GOT3 (cell line): ENCODE measurements at regions not wholly inside any gene's neighbourhood (a gene's known extent, or its start where the extent isn't known, plus 50 kb on each side); places are given as distances from the start of the nearest gene placed in this dataset.

ENCODE experiments used
- DNase-seq: peaks from one replicate; lab custom pipeline; 2025; ENCODE audit warnings: mixed read lengths; lab: John Stamatoyannopoulos, UW

DNA sequence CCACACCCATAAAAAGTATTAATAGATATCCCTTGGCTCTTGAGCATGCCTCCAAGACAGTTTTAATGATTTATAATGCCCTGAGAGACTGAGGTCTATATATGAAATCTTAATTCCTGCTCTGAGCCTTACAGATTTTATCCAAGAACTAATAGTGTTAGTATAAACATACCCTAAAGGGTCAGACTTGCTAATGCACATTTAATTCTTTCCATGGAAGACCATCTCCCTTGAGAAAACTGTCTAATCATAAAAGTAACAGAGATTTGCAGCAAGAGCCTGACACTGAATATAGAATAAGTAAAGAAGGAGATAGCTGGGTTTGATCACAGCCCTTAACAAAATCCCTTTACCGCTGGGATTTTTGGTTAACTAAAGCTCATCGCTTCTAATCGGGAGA is 650.8 kb upstream of the KLF12 start:
- no peak for DNase-seq

DNA sequence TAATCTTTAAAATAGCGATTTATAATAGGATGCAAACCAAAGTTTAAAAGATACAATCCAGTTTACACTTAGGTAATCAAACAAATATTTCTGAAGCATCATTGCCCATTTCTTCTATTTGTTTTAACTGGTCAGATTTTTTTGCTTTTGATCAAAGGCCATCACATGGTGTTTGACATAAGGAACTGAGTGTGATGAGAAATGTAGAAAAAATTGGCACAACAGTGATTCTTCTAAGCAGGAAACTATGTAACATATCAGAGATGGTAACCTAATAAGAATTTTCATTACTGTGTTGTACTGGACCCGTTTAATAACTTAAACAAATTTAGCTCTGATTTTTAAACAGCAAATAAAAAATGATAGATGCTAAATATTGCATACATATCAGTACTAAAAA is 644.7 kb upstream of the KLF12 start:
- DNase-seq: no peak

DNA sequence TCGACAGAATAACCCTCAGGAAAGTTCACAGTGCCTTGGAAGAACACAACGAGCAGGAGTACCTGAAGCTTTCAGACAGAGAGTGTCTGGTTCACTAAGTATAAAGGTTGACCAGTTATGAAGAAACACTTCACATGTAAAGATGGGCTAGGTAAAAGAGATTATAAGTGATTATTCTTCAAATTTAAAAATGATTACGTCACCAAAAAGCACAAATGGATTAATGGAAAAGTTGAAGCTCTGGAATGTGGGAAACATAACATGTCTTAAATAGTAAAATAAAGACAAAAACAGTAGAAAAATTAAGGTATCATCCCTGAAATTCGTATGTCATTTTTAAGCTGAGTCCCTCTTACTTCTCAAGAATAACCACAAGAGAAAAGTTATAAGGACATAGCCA is 643.9 kb upstream of the KLF12 start:
- DNase-seq: no peak

DNA sequence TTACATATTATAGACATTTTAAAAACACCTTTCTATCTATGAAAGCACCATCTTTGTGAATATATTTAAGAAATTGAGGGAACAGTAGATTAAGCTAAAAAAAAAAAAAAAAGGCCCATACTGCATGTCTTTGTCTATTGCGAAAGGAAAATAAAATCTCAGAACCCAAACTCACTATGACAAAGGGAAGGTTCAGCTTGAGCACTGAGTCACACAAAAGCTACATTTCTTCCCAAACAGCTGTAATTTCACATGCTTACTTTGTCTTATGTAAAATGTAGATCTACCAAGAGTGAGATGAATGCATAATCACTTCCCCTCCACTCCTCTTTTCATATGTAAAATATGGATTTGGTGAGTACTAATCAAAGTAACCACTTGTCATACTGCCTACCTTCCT is 640.1 kb upstream of the KLF12 start:
- DNase-seq: no peak

DNA sequence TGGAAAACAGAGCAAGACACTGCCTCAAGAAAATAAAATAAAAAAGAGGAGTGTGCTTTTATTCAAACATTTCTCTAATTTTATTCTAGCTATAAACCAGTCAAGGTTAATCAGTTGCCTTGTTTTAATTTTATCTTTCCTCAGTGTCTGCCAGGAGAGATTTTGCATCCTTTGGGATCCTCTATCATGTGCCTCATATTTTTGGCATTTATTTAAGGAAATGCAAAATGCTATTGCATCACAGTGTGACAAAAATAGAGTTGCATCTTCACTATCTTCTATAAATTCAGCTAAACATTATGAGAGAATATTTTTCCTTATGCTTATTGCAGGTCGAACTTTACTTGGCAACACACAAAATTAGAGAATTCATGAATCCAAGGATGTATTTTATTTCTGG is 639.0 kb upstream of the KLF12 start:
- DNase-seq: no peak

DNA sequence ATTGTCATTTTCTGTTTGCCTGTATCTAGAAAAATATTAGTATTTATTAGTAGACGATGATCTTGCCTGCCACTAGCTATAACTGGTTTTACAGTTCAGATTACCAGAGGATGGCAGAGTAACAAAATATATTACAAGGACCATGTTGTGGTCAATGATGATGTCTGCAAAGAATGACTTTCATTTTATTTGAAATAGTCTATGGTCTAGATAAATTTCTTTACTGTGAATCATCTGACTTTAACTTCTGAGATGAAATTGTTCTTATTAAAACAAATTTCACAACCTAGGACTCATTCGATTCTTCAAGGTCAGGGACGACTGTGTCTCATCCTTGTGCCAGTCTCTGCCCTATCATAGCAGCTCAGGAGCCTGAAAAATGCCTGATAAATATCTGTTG is 637.8 kb upstream of the KLF12 start:
- no peak for DNase-seq

DNA sequence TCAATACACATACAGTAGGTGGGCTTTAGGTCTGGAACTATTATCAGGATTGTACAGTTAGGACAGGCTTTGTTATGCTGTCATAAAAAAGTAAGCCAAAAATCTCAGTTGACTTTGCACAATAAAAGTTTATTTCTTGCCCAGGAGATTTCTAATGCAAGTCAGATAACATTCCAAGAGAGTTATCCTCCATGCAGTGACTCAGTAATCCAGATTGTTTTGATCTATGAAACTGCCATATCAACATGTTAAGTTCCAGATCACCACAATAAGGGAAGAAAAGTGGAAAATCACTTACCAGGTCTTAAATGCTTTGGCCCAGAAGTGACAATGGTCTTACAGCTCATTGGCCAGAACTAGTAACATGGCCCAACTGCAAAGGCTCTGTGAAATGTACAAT is 636.2 kb upstream of the KLF12 start:
- DNase-seq: no peak

DNA sequence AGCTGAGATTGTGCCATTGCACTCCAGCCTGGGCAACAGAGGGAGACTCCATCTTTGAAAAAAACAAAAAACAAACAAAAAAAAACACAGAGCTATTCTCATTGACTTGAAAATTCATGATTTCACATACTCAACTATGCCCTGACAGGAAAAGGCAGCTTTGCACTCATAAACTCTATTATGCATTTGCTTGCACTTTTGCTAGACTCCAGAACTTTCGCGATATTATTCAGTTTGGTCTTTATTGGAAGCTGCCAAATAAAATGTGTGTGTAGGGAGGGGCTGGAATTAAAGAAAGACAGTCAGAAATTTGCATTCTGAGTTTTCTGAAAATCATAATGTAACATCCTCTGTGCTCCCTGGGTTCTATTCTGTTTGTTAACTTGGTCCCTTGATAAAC is 635.1 kb upstream of the KLF12 start:
- no peak for DNase-seq

DNA sequence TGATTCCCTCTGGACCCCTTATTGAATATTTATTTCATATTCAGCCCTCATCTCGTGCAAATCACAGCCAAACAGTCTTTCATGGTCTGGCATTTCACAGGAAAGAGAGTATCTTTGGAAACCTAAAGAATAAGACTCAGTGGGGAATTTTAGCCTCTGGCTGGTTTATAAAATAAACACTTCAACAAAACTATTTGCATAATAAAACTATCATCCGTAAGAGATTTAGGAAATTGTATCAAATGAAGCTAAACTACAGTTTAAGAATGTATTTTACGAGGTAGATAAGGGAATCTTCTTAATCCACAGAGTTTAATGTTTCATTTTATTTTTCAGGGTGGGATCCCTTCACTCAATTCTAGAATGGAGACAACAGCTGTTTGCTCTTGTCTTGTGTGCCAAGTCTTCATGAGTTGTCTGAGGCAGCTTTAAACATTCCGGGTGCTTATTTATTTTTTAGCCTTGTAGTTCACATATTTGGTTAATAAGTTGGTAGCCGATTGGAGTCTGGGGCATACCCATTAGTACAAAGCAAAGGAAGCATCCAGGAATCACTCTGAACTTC is 634.4 kb upstream of the KLF12 start:
- no peak for DNase-seq

DNA sequence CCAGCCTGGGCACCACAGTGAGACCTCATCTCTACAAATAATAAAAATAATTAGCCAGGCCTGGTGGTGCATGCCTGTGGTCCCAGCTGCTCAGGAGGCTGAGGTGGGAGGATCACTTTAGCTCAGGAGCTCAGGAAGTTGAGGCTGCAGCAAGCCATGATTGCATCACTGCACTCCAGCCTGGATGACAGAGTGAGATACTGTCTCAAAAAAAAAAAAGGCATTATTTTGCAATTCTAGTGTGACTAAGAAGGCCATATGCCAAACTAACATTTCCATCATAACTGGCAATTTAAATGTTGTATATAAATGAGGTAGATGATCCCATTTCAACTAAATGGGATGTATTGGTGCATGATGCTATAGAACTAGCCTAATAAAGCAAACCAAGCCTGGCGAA is 632.8 kb upstream of the KLF12 start:
- no peak for DNase-seq

DNA sequence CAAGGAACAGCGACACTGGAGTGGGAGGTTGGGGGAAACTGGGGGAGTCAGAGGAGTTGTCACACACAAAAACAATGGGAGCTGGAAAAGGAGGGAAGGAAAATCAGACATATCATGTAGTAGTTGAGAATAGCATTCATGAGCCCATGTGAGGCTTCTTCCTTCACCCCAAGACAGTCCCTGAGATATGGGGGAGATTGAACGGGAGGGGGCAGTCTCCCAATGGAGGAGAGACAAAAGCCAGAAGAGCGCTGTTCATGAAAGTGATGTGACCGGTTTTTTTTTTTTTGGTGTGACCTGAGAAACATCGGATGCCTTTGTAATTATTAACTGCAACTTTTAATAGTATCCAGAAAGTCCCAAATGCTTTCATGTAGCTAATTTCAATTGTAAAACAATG is 631.8 kb upstream of the KLF12 start:
- DNase-seq: no peak

DNA sequence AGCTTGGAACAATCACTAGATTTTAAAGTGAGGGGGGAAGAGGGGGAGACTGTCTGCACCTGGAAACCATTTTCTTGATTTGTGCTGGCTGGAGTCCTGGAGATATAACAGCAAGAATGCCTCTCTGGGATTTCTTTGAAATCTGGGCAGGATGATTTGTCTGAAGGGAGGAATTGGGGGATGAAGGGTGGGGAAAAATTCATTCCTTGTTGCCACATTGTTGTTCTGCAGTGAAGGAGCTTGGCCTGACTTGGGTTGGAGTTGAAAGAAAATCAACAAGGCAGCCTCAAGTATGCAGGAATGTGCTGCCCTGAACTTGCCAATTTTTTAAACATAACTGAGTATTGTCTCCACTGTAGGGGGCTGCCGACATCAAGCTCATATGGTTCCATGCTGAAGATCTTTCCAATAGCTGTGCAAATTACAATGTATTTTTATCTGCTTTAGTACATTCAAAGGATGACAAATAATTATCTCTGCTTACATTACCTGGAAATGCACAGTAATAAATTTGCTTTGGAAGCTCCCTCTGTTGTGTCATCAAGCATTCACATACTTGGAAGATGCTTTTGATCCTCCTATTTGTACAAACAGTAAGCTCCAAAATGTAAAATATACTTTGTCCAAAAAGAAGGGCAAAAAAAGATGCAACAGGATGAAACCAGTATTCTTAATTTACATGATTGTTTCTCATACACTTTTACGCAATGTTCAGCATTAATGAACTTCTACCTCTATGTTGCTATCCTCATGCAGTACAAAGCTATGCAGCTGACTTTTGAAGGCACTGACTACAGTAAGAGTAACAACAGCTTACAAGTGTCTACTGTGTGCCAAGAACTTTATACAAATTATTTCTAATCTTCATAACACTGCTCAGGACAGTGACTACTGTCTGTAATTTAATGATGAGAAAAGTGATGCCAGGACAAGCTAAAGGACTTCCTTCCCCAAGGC is 627.9 kb upstream of the KLF12 start:
- DNase-seq: no peak

DNA sequence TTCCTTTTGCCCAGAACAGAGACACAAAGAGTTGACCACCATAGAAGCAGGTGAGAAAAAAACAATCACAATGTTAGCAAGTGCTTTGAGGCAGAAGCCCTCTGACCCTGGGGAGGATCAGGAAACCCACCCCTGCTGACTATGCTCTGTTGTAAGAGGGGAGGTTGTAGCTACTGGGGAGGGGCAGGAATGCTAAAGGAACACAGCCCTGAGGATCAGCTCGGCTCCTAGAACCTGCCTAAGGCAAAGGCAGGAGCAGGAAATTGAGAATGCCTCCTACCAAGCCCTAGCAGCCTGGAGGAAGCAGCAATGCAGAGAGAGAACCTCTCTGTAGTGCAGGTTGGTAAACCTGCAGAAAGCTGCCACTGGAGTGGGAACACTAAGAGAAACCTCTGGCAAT is 624.0 kb upstream of the KLF12 start:
- DNase-seq: no peak

DNA sequence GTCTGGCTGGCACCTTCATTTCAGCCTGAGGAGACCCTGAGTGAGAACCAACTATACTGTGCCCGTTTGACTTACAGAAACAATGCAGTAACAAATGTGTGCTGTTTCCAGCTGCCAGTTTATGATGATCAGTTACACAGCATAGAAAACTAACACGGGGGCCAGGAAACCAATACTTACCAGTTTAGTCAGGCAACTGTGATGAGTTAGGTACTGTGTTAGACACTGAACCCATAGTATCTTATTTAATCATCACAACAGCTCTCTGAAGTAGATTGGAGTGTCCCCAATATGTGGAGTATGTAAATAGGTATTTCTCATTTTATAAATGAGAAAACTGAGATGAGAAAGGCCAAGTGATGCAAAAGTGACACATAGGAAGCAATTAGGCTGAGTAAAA is 620.9 kb upstream of the KLF12 start:
- DNase-seq: no peak

DNA sequence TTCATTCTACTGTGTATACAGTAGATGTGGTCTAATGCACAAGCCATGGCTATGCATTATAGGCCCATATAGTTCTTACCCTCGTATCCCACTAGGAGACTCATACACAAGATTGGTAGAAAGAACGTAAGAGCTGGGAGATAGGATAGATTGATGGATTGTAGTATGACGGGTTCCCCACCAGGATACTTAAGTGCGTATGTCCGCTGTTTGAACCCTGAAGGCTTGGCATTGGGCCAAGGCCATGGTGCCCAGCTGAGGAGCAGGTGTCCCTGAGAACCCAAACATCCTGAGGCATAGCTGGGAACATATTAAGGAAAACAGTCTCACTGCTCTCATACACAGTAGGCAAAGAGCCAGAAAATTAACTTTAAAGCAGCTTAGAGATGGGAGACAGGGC is 617.5 kb upstream of the KLF12 start:
- DNase-seq: no peak

DNA sequence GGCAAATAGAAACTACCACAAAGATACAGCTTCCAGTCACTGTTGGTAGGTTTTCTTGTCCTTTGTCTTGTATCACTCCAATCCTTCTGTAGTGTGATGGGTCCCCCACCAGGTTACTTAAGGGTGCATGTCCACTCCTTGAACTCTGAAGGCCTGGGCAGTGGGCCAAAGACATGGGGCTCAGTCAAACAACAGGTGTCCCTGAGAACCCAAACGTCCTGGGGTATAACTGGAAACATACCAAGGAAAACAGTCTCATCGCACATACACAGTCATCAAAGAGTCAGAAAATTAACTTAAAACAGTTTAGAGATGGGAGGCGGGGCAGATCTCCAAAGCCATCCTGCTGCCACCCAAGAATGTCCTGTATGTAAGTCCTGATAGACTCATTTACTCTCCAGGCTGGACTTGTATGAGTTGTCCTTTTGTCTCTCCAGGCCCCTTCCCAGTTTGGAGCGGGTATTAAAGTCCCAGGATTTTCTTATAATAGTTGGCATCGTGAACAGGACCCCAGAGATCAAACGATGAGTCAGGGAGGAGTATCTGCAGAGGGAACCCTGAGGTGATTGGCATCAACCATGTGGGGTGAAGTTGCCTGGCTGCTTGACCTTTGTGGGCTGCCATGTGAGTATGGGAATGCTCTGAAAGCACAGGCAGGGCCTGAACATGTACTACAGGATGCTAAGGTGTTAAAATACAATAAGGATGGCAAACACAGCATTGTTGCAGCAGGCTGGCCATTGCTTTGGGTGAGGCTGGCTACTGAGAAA is 613.2 kb upstream of the KLF12 start:
- DNase-seq: no peak

DNA sequence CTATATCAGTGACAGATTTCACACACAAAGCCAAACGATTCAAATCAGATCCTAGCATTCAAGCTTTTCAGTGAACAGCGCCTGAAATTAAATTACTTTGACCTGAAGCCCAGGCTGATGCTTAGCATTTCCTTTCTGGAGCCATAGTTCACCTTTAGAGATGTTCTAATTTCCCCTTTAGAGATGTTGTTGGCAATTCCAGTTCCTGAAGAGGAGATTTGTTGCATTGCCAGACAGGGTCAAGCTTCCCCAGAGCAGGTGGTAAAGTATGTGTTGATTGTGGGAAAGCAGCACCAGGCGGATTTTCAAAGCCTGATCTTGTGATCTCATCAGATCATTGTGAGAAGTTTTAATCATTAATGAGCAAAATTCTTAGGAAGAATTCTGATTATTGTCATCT is 609.8 kb upstream of the KLF12 start:
- DNase-seq: no peak

DNA sequence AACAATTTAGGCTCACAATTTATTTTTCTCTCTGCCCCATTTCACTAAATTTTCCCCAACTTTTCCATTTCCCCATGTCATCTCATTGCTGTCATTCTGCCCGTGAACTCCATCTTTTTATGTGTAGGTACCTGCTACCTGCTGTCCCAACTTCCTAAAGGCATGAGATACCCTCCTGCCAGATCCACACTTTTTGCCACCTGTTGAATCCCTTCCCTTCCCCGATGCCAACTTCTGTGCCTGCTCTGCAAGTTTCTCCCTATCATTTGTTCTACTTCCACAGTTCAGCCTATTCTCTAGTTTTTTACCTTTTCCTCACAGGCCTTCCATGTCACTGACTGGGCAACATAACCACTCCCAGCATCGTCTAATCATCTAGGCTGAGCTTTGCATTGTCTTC is 607.5 kb upstream of the KLF12 start:
- no peak for DNase-seq

DNA sequence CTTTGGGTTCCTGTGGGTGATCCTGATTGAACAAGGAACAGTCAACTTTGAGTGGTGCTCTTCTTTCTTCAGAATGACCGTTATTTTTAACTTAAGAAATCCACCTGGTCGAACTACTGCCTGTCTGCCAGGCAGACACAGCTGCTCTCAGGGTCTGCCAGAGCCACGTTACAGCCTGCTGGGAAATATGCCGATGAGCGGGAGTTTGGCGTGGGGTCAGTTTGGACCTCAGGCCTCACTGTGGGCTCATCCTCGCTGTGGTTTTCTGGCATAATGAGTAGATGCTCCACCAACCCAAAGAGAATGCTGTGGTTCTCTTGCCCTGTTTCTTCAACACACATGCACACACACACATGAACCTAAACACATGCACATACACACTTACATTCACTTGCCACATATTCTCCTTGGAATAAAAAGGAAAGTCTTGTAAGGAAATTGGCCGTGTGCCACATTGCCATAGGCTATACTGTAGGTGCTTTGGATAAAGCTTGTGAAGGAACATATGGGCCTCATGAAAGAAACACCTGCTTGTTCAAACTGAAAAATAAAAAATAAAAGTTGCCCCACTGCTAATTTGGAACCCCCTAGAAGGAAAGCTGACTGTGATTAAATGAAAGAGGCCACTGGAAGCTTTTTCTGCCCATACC is 598.7 kb upstream of the KLF12 start:
- DNase-seq: no peak

DNA sequence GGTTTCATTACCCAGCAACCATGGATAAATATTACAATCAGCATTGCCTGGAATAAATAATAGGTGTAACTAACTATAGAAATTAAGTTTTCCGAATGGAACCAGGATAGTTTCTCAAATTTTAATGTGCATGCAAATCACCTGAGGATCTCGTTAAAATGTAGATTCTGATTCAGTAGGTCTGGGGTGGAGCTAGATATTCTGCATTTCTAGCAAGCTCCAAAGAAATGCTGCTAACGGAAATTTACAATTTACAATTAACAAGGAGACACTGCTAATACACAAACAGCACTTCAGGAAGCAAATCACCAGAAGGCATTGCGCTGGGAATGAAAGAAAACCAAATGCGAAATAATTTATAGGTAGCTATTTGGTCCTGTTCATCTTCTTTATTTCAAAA is 597.5 kb upstream of the KLF12 start:
- no peak for DNase-seq

DNA sequence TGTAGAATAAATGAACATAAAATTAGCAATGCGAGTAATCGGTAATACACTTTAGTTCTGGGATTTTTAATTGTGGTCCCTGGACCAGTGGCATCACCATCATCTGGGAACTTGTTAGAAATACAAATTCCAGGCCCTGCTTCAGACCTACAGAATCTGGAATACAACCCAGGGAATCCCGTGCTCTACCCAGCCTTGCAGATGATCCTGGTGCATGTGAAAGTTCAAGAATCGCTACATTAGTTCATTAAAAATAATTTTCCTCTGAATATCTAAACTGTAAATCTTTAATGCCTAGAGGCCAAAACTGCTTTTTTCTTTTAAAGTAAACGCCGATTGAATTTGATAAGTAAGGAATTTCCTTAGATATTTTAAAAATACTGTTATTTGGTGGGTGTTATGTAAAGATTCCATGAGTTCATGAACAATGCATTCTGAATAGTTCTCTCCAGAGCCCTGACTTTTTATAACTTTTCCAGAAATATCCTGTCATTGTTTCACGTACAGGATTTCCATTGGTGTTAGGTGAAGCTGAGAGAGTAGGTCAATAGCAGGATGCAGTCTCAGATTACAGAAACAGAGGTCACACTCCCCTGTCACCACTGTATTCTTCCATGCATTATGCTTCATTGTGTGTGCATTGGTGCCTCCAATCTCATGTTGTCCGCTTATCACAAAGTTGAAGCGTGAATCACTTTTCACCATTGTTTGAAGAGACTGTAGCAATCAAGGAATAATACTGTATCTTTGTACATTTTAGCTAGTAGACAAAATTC is 596.5 kb upstream of the KLF12 start:
- no peak for DNase-seq

DNA sequence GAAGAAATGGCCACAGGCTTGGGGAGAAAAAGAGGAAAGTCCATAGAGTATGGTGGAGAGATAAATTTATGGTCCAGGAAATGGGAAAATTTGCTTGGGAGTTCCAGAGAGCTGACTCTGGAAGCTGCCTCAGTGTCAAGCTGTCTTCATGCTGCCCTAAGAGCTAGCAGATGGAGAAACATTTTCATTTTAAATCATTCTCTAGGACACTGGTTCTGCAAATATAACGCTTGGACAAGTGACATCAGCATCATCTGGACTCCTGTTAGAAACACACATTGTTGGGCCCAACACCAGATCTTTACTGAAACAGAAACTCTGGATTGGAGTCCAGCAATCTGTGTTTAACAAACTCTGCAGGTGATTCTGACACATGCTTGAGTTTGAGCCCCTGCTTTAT is 592.0 kb upstream of the KLF12 start:
- DNase-seq: no peak
